OCI-LY3 (cell line): ENCODE measurements at regions not wholly inside any gene's neighbourhood (a gene's known extent, or its start where the extent isn't known, plus 50 kb on each side); places are given as distances from the start of the nearest gene placed in this dataset.

Experiments used
- CTCF ChIP-seq: fragments of 200-600, 300-600 bp; sonication (generic); IDR thresholded peaks from 2 replicates; pipeline ENCODE4 v1.5.1; 2014; ENCODE audit warnings: antibody characterized with exemption, low read length, low read depth
- EZH2phosphoT487 ChIP-seq: fragments of 200-600 bp; shearing (Covaris generic); IDR thresholded peaks from 2 replicates; pipeline ENCODE4 v1.6.1; 2018; ENCODE audit warnings: antibody characterized with exemption, mixed run types, low read depth

GRCh38 chr3:15932348-15933300, 134.8 kb upstream of the ANKRD28 start:
- TF ChIP-seq CTCF (no peak), EZH2phosphoT487 (no peak)
